Activated CD4-positive, alpha-beta memory T cell treated with anti-CD3 and anti-CD28 coated beads, Interleukin-2, amount 10 ng/mL, durations not matched to agents 7 days and 5 days (primary cell): ENCODE measurements at regions not wholly inside any gene's neighbourhood (a gene's known extent, or its start where the extent isn't known, plus 50 kb on each side); places are given as distances from the start of the nearest gene placed in this dataset.
"Not testable (repeated sequence)": the region's sequence is repeated elsewhere in the genome, so short reads cannot be mapped to it uniquely, and the experiment has no call there.

Source experiments
- CTCF ChIA-PET: fragments of 350-600 bp; sonication (Branson Sonifier 250); formaldehyde crosslinking; loops from one replicate; lab custom pipeline; 2021; ENCODE audit warnings: antibody characterized with exemption, inconsistent platforms; lab: Charles Lee
- POLR2A ChIA-PET: fragments of 350-600 bp; sonication (Branson Sonifier 250); formaldehyde crosslinking; loops from one replicate; lab custom pipeline; 2021; ENCODE audit warnings: antibody characterized with exemption; lab: Charles Lee
- DNase-seq: peaks from one replicate; pipeline ENCODE4 v3.0.0-alpha.2; 2020
- H3K27ac Mint-ChIP-seq: one replicate; pipeline ENCODE4 v1.8.0; 2021; ENCODE audit warnings: mild to moderate bottlenecking, mixed read lengths
- H3K27me3 Mint-ChIP-seq: one replicate; pipeline ENCODE4 v1.8.0; 2021; ENCODE audit warnings: mixed read lengths
- H3K36me3 Mint-ChIP-seq: one replicate; pipeline ENCODE4 v1.8.0; 2021; ENCODE audit warnings: low read depth, mixed read lengths
- H3K4me1 Mint-ChIP-seq: one replicate; pipeline ENCODE4 v1.8.0; 2021; ENCODE audit warnings: mixed read lengths
- H3K4me3 Mint-ChIP-seq: one replicate; pipeline ENCODE4 v1.8.0; 2021; ENCODE audit warnings: mild to moderate bottlenecking, mixed read lengths
- H3K9me3 Mint-ChIP-seq: one replicate; pipeline ENCODE4 v1.8.0; 2021; ENCODE audit warnings: mixed read lengths

- H3K27me3 Mint-ChIP-seq: peaks cover 14% of the 10 kb centered on the region
- no peaks in the 10 kb centered on the region for H3K9me3 Mint-ChIP-seq
- H3K4me1 Mint-ChIP-seq: no peaks in the 10 kb centered on the region
- H3K4me3 Mint-ChIP-seq: no peak overlapping the region
- no peak overlapping the region for H3K27ac Mint-ChIP-seq
- ChIA-PET POLR2A (no interaction called here), CTCF (no interaction called here)
- no peak for DNase-seq
- no peaks in the 10 kb centered on the region for H3K36me3 Mint-ChIP-seq
Measured at GRCh38 chr15:39031596-39031995, 467.0 kb upstream of the RASGRP1 start.

DNA sequence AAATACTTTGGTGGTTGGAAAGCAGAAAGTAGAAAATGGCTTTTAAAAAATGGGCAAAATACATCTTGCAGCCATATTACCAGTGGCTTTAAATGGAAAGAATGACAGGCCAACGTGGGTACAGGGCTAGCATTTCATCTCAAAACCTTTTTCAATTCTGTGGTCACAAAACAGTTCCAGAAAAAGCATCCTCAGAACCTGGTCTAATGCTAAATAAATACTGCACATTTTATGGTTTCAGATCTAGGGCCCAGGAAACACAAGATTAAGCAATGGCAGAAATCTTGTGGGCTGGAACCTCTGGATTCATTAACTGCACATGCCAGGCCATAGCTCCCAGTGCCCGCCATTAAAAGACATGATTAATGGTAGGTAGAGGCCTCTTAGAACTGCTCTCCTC, 470.2 kb upstream of the RASGRP1 start:
- Mint-ChIP-seq H3K9me3 (no peaks in the 10 kb centered on the region), H3K4me1 (no peaks in the 10 kb centered on the region), H3K27me3 (peaks cover 18% of the 10 kb centered on the region), H3K27ac (no peak overlapping the region), H3K4me3 (no peak overlapping the region), H3K36me3 (no peaks in the 10 kb centered on the region)
- POLR2A ChIA-PET: no interaction called here
- CTCF ChIA-PET: no interaction called here
- no peak for DNase-seq

DNA sequence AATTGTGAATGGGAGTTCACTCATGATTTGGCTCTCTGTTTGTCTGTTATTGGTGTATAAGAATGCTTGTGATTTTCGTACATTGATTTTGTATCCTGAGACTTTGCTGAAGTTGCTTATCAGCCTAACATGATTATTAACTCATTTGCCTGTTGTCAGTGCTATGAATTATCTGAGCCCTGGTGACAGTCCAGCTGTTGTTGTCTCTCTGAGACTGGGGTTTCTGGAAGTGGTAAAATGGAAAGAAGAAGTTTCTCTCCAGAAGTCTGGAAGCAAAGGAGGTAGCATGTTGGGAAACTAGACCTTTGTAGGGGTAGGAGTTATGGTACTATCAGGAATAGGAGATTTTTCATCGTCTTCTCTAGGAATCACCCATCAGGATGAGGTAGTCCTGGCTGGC, 473.0 kb upstream of the RASGRP1 start:
- CTCF ChIA-PET, H3K27ac Mint-ChIP-seq, H3K36me3 Mint-ChIP-seq, H3K4me3 Mint-ChIP-seq, DNase-seq, POLR2A ChIA-PET, H3K9me3 Mint-ChIP-seq, H3K4me1 Mint-ChIP-seq: not testable (repeated sequence)
- peaks cover 12% of the 10 kb centered on the region for H3K27me3 Mint-ChIP-seq

GRCh38 chr15:39040861-39041260, 476.2 kb upstream of the RASGRP1 start:
- Mint-ChIP-seq H3K27ac (no peak overlapping the region), H3K36me3 (no peaks in the 10 kb centered on the region), H3K4me1 (no peaks in the 10 kb centered on the region), H3K4me3 (no peak overlapping the region), H3K27me3 (peaks cover 6% of the 10 kb centered on the region), H3K9me3 (no peaks in the 10 kb centered on the region)
- no peak for DNase-seq
- POLR2A ChIA-PET: no interaction called here
- CTCF ChIA-PET: no interaction called here

DNA sequence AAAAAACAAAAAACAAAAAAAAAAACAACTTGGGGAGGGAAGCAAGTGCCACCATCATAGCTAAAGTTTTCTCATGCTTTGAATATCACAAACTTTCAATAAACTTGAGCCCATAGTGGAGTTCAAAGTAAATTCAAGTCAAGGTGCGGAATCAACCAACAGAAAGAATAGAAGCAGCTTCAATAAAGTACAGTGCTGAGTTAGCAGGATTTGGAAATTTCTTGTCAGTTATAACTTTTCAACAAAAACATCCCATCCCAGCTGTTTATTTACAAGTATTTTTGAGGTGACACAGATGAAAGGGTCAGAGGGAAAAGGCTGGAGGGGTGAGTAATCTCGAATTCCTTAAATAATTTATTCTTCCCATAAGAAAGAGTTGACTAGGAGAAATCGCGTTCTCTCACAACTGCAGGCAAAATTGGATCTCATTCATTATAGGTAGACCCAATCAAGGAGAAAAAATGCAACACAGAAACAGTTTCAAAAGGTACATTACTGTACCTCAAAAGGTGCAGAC, 477.4 kb upstream of the RASGRP1 start:
- H3K9me3 Mint-ChIP-seq: no peaks in the 10 kb centered on the region
- no peak overlapping the region for H3K4me3 Mint-ChIP-seq
- ChIA-PET POLR2A (no interaction called here), CTCF (no interaction called here)
- no peaks in the 10 kb centered on the region for H3K4me1 Mint-ChIP-seq
- H3K27ac Mint-ChIP-seq: no peak overlapping the region
- H3K36me3 Mint-ChIP-seq: no peaks in the 10 kb centered on the region
- DNase-seq: no peak
- H3K27me3 Mint-ChIP-seq: peaks cover 6% of the 10 kb centered on the region

DNA sequence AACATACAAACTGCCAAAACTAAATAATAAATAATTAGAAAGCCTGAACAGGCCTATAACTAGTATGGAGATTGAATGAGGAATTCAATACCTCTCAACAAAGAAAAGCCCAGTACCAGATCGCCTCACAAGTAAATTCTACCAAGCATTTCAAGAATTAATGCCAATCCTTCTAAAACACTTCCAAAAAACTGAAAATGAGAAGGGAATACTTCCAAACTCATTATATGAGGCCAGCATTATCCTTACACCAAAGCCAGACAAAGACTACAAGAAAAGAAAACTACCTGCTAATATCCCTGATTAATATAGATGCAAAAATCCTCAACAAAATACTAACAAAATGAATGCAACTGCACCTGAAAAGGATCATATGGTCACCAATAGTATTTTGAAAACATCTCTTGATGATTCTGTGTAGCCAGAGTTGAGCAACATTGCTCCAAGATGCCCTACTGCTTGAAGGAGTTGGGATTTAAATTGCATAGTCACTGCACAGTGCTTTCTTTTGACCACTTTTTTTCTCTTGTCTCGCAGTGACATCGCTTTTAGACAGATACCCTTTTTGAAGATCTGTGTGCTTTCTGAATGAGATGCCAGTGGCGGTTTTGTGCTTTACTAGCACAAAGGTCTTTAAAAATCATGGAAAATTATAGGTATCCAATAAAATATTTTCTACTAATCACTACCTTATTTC, 487.2 kb upstream of the RASGRP1 start:
- Mint-ChIP-seq H3K27me3 (peaks cover 16% of the 10 kb centered on the region), H3K4me3 (no peak overlapping the region), H3K27ac (no peak overlapping the region), H3K9me3 (peaks cover 6% of the 10 kb centered on the region), H3K4me1 (no peaks in the 10 kb centered on the region), H3K36me3 (no peaks in the 10 kb centered on the region)
- POLR2A ChIA-PET: no interaction called here
- CTCF ChIA-PET: no interaction called here
- DNase-seq: no peak

DNA sequence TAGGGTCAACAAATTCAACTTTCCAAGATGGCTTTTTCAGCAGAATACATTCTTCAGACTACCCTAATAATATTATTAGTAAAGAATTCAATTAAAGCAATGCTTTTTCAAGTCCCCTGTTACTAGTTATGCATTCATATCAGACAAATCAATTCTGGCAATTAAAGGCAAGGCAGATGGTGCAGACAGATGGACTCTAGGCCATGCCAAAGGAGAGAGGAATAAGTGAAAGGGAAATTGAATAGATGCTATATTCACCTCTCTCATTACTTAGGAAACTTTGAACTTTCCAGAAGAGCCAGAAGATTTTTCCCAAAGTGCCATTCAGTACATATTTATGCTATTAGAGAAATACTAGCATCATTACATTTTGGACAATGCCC, 487.7 kb upstream of the RASGRP1 start:
- Mint-ChIP-seq H3K27ac (no peak overlapping the region), H3K9me3 (peaks cover 6% of the 10 kb centered on the region), H3K36me3 (no peaks in the 10 kb centered on the region), H3K4me1 (no peaks in the 10 kb centered on the region), H3K27me3 (peaks cover 16% of the 10 kb centered on the region), H3K4me3 (no peak overlapping the region)
- DNase-seq: no peak
- ChIA-PET POLR2A (no interaction called here), CTCF (no interaction called here)

DNA sequence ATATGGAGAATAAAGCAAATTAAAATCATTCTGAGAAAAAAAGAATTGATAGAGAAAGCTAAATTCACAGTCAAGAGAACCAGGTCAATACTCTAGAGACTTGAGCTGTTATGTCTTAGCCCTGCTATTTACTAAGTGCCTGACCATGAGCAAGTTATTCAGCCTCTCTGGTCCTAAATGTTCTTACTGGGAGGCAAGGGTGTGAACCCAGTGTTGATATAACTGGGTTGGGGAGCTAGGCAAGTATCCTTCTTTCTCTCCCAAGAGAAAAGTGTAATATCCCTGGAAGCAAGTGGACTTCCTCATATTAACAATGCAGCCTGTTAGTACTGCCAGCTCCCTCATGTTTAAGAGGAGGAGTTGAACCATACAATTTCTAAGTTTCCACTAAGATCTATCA, 488.9 kb upstream of the RASGRP1 start:
- Mint-ChIP-seq H3K4me1 (no peaks in the 10 kb centered on the region), H3K27ac (no peak overlapping the region), H3K9me3 (peaks cover 6% of the 10 kb centered on the region), H3K4me3 (no peak overlapping the region), H3K36me3 (no peaks in the 10 kb centered on the region), H3K27me3 (peaks cover 16% of the 10 kb centered on the region)
- no peak for DNase-seq
- ChIA-PET POLR2A (no interaction called here), CTCF (no interaction called here)

DNA sequence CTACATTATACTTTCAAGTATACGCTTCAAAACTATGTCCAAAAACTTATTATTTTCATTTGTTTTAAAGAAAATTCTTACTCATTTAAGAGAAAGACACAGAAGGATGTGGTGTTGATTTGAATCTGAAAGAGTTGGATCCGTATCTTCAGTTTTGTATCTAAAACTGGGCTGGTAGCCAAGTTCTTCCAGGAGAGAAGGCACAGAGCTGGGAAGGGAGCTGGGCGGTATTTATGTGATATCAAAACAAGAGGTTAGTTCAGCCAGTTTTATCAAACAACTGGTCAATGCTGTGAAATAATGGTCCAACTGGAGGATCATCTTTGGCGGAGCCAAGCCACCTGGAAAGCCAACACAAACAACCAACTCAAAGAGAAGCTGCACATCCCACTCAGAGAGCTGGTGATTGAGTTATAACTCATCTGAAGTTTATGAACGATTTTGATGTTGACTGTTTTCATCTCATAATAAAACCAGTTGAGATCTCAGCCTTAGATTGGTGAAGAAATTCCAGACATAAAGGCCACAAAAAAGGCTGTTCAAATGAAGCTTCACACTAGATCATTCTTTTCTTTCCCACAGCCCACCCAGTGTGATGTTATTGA, 489.6 kb upstream of the RASGRP1 start:
- no peak overlapping the region for H3K27ac Mint-ChIP-seq
- DNase-seq: no peak
- H3K27me3 Mint-ChIP-seq: peaks cover 14% of the 10 kb centered on the region
- no peaks in the 10 kb centered on the region for H3K36me3 Mint-ChIP-seq
- H3K4me1 Mint-ChIP-seq: no peaks in the 10 kb centered on the region
- H3K4me3 Mint-ChIP-seq: no peak overlapping the region
- peaks cover 4% of the 10 kb centered on the region for H3K9me3 Mint-ChIP-seq
- CTCF ChIA-PET: no interaction called here
- POLR2A ChIA-PET: no interaction called here

DNA sequence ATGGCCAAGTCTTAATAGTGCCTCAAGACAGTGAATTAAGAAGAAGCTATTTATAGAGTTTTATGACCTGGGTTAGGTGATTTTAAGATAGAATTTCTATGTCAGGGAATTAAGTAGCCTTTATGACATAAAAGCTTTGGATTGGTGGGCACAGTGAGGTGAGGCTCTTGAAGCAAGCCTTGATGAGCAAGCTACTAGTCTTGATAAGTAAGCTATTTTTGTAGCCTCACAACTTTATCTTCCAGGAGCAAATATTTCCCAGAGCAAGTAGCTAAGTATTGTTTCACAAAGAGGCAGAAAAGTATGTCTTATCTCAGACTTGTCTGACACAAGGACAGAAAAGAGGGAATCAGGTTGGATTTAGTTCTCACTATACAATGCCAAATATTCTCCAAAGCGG, 491.7 kb upstream of the RASGRP1 start:
- ChIA-PET CTCF (no interaction called here), POLR2A (no interaction called here)
- H3K9me3 Mint-ChIP-seq: no peaks in the 10 kb centered on the region
- DNase-seq: no peak
- no peak overlapping the region for H3K27ac Mint-ChIP-seq
- H3K4me3 Mint-ChIP-seq: no peak overlapping the region
- H3K4me1 Mint-ChIP-seq: no peaks in the 10 kb centered on the region
- no peaks in the 10 kb centered on the region for H3K36me3 Mint-ChIP-seq
- H3K27me3 Mint-ChIP-seq: peaks cover 14% of the 10 kb centered on the region

DNA sequence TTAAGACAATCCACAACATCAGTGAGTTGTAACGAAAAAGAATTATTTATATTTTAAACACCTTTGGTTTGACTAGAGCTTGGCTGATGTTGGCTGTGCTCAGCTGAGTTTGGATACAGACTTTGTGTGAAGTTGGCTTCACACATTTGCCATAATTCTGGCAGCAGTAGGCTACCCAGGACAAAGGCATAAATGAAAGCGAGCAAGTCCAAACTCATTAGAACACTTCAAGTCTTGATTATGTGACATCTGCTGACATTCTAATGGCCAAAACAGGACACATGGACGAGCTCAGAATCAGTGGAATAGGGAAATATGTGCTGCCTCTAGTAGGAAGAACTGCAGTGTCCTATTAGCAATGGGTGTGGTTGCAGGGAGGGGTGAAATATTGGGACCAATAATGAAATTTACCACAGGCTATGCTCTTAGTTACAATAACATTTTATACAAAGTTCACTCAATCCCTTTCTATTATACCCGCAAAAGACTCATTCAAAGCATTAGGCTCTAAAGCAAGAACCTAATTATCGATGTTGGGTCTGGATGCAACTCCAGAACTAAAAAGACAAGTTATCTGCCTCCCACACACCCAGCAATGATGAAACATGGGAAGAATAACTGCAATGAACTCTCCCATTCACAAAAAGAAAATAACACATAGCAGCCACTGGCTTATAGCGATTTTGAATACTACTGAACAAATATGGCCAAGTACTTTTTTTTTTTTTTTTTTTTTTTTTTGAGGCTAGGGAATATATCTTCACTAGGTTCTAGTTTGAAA, 493.9 kb upstream of the RASGRP1 start:
- H3K9me3 Mint-ChIP-seq: no peaks in the 10 kb centered on the region
- ChIA-PET POLR2A (no interaction called here), CTCF (no interaction called here)
- no peak overlapping the region for H3K27ac Mint-ChIP-seq
- DNase-seq: no peak
- H3K4me3 Mint-ChIP-seq: no peak overlapping the region
- no peaks in the 10 kb centered on the region for H3K36me3 Mint-ChIP-seq
- no peaks in the 10 kb centered on the region for H3K4me1 Mint-ChIP-seq
- H3K27me3 Mint-ChIP-seq: peaks cover 9% of the 10 kb centered on the region

DNA sequence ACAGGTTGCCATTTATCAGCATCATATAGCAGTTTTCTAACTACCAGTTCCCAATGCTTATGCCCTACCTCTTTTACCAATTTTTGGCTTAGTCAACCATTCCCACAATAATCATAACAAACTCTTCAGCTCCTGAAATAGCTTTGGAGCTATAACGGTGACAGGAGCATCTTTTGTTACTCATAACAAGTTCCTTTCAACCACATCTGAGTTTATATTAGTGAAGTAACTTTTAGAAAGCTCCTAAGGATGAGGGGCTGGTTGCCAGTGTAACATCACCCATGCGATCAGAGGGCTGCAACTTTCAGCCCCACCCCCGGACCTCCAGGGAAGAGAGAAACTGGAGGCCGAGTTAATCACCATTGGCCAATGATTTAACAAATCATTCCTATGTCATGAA, 495.3 kb upstream of the RASGRP1 start:
- H3K27me3 Mint-ChIP-seq: peaks cover 11% of the 10 kb centered on the region
- ChIA-PET CTCF (no interaction called here), POLR2A (no interaction called here)
- no peak for DNase-seq
- no peak overlapping the region for H3K27ac Mint-ChIP-seq
- H3K4me1 Mint-ChIP-seq: no peaks in the 10 kb centered on the region
- no peaks in the 10 kb centered on the region for H3K9me3 Mint-ChIP-seq
- no peaks in the 10 kb centered on the region for H3K36me3 Mint-ChIP-seq
- no peak overlapping the region for H3K4me3 Mint-ChIP-seq

DNA sequence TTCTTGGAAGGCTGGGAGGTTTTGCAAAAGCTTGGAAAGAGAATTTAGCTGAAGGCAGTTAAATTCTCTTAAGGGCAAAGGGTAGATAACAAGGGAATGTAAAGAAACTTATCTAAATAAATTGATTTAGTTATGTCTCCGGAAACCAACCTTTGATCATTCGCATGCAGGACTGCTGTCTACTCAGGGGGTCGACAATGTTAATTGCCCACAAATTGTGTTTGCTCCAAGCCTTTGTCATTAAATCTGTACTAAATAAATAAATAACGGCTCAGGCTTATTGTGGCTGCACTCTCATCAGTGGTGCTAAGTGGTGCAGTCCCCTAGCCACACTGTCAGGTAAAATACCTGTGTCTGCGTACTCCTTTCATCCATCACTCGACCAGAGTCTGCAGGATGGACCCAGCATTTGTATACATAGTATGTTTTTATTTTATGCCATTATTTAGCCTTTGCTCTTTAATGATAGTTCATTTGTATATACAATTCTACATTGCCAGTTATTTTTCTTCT, 497.4 kb upstream of the RASGRP1 start:
- H3K27ac Mint-ChIP-seq: no peak overlapping the region
- H3K36me3 Mint-ChIP-seq: no peaks in the 10 kb centered on the region
- H3K4me3 Mint-ChIP-seq: no peak overlapping the region
- DNase-seq: no peak
- no peaks in the 10 kb centered on the region for H3K4me1 Mint-ChIP-seq
- POLR2A ChIA-PET: no interaction called here
- no peaks in the 10 kb centered on the region for H3K9me3 Mint-ChIP-seq
- peaks cover 10% of the 10 kb centered on the region for H3K27me3 Mint-ChIP-seq
- CTCF ChIA-PET: no interaction called here
